ENCODE measurements at regions not wholly inside any gene's neighbourhood (a gene's known extent, or its start where the extent isn't known, plus 50 kb on each side); places are given as distances from the start of the nearest gene placed in this dataset.

DNA sequence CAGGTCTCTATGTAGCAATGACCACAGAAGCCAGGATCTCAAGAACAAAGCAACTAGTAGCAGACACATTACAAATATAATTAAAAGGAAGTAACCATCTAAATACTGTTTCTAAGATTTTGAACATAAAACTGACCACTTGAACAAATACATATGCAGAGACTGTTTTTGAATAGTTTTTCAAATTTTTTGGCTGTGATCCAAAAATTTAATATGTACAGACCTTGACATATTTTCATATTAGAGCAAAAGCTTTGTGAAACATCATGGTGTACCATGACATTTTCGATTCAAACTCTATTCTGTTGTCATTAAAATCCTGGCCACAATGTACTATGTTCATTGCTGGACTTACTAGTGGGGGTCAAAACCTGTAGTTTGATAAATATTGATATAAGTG is 126.5 kb downstream of the NUDT12 start:
- TF ChIP-seq SUZ12 (IDR thresholded peaks at IDR 0.05; ENCODE audit: extremely low read depth, insufficient read depth, insufficient read length) (no peak), YY1 (IDR thresholded peaks at IDR 0.05; ENCODE audit: insufficient read depth, insufficient read length) (no peak)
